ENCODE measurements at regions not wholly inside any gene's neighbourhood (a gene's known extent, or its start where the extent isn't known, plus 50 kb on each side); places are given as distances from the start of the nearest gene placed in this dataset.

GRCh38 chr9:108662091-108662875 lies 193.5 kb downstream of the ACTL7B start:
- DNase-seq: no peak
- dilution Hi-C loops (cut with HindIII; ENCODE audit: low sequenced_read_pairs, unreplicated experiment): no loop called here
- Histone ChIP-seq H3K9me1 (ENCODE audit: insufficient read depth, low read length) (no peaks in the 10 kb centered on the region), H2AK9ac (replicated peaks; ENCODE audit: low read depth, low read length, poor library complexity) (no peak overlapping the region), H2BK5ac (ENCODE audit: low read depth, low read length, poor library complexity, severe bottlenecking) (no peak overlapping the region), H3K79me1 (ENCODE audit: low read depth in 1 of 2, low read length in 2 of 2) (no peaks in the 10 kb centered on the region), H3K9me3 (ENCODE audit: control insufficient read depth, insufficient read depth, low read length) (peaks cover 3% of the 10 kb centered on the region; the same call in 1 of the 2 replicates), H3K18ac (ENCODE audit: low read depth, low read length) (no peak overlapping the region), H2BK15ac (ENCODE audit: low read depth, low read length) (no peak overlapping the region), H3K14ac (replicated peaks; ENCODE audit: low read depth, low read length) (no peak overlapping the region), H4K20me1 (ENCODE audit: insufficient read depth, low read length) (no peaks in the 10 kb centered on the region; the same call in 1 of the 2 replicates), H3K56ac (ENCODE audit: extremely low read depth, insufficient read depth, low read length) (no peak overlapping the region), H3K4ac (ENCODE audit: low read depth, low read length) (no peak overlapping the region), H2BK20ac (ENCODE audit: low read depth, low read length) (no peak overlapping the region), H3K4me2 (ENCODE audit: low read depth, low read length) (no peak overlapping the region), H4K91ac (ENCODE audit: insufficient read depth, low read depth, low read length) (no peak overlapping the region), H4K8ac (ENCODE audit: low read depth in 2 of 2, low read length in 2 of 2) (no peak overlapping the region), H3K9ac (ENCODE audit: low read depth, low read length) (no peak overlapping the region), H3K23ac (ENCODE audit: low read depth, low read length) (no peak overlapping the region), H3K36me3 (ENCODE audit: control insufficient read depth, insufficient read depth, low read length) (no peaks in the 10 kb centered on the region), H4K5ac (ENCODE audit: low read depth, low read length) (no peak overlapping the region), H2AFZ (replicated peaks; ENCODE audit: low read length, poor library complexity) (no peak overlapping the region), H3K4me3 (ENCODE audit: insufficient read depth, low read depth, low read length) (no peak overlapping the region), H3K4me1 (ENCODE audit: control insufficient read depth, insufficient read depth, low read length) (no peaks in the 10 kb centered on the region), H3K27me3 (ENCODE audit: control insufficient read depth, insufficient read depth, low read length) (no peaks in the 10 kb centered on the region), H2BK120ac (ENCODE audit: low read depth, low read length) (no peak overlapping the region), H2AK5ac (ENCODE audit: low read depth, low read length) (no peak overlapping the region), H3K27ac (ENCODE audit: insufficient read depth, low read length) (no peak overlapping the region)
- WGBS, 2 experiments (ENCODE audit: extremely low coverage in 2 of 2, insufficient read length in 1 of 2): 17% methylated on average over 1 of the region's 6 CpGs; no CpG with 5 or more reads in 1 of the 2 experiments
- ATAC-seq (ENCODE audit: low read depth): no peak
- no TSS peak for BruUV-seq (replicated peaks)
- no peak for TF ChIP-seq MXI1 (IDR thresholded peaks at IDR 0.05; ENCODE audit: borderline replicate concordance, low read depth, low read length)
- no peak for TF ChIP-seq MAZ (IDR thresholded peaks at IDR 0.05; ENCODE audit: borderline replicate concordance, low read depth, low read length)
- TF ChIP-seq USF2 (IDR thresholded peaks at IDR 0.05; ENCODE audit: low read depth, low read length): no peak
- no peak for TF ChIP-seq RFX5 (IDR thresholded peaks at IDR 0.05; ENCODE audit: low read depth, low read length)
- no peak for TF ChIP-seq BHLHE40 (IDR thresholded peaks at IDR 0.05; ENCODE audit: low read depth, low read length)
- no peak for TF ChIP-seq MAFK (IDR thresholded peaks at IDR 0.05; ENCODE audit: low read depth, low read length)
- TF ChIP-seq FOS (IDR thresholded peaks at IDR 0.05; ENCODE audit: low read depth, low read length): no peak
- ChIA-PET CTCF (no interaction called here), POLR2A (ENCODE audit: unreplicated experiment) (no interaction called here)
- in situ Hi-C loops (cut with MboI; ENCODE audit: low sequenced_read_pairs): no loop called here
- intact Hi-C loops (cut with micrococcal nuclease): no loop called here
